Limb (tissue), 2 donors: ENCODE measurements at regions not wholly inside any gene's neighbourhood (a gene's known extent, or its start where the extent isn't known, plus 50 kb on each side); places are given as distances from the start of the nearest gene placed in this dataset.
"Not testable (repeated sequence)": the region's sequence is repeated elsewhere in the genome, so short reads cannot be mapped to it uniquely, and the experiment has no call there.

Source experiments
- DNase-seq, 2 donors: peaks; one replicate each; pipeline ENCODE4 v3.0.0-alpha.2; 2016; ENCODE audit errors: extremely low spot score in 2 of 2

DNA sequence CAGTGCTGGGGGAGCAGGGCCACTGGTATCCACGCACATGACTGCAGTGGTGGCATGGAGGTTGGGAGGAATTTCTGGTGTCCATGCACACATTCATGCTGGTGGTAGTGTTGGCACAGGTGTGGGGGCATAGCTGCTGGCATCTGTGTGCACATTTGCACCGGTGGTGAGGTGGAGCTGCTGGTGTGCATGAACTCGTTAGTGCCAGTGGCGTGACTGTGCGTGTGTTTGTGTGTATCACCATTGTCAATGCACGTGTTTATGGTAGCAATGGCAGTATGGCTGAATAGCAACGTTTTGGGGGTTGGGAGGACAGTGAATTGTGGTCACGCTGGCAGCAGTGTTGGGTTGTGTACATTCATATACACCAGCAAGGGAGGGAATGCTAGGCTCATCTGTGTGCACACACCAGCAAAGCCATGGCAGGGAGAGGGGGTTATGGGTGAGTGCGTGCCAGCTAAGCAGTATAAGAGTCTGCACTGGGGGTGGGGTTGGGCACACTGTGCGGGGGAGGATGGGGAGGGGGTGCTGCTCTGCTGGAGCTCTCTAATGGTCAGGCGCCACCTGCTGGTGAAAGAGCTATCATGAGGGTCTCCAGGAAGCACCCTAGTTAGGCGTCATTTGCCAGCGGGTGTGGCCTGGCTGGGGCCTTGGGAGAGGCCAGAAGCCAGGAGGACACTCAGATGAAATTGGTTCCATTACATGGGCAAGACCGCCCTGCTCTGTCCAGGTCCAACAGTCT, 626.1 kb upstream of the ID4 start:
- peak in 1 of 2 donors; percentile 30 for DNase-seq

GRCh38 chr6:19214231-19214630, 622.9 kb upstream of the ID4 start:
- no peak for DNase-seq

DNA sequence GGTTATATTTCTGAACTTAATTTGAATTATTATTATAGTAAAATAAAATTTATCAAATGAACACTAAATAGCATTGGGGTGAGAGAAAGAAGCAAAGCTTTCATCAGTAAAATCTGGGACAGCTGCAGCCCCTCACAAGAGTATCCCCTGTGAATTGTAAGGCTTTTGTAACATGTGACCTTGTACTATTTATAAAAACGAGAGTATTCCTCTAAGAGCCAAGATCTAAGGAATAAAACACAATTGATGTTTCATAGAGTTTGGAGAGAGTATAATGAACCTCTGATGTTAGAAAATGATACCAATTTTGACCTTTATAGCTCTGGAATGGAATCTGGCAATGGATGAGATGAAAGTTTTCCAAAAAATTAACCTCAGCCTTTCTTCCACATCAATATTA, 617.2 kb upstream of the ID4 start:
- no peak for DNase-seq

DNA sequence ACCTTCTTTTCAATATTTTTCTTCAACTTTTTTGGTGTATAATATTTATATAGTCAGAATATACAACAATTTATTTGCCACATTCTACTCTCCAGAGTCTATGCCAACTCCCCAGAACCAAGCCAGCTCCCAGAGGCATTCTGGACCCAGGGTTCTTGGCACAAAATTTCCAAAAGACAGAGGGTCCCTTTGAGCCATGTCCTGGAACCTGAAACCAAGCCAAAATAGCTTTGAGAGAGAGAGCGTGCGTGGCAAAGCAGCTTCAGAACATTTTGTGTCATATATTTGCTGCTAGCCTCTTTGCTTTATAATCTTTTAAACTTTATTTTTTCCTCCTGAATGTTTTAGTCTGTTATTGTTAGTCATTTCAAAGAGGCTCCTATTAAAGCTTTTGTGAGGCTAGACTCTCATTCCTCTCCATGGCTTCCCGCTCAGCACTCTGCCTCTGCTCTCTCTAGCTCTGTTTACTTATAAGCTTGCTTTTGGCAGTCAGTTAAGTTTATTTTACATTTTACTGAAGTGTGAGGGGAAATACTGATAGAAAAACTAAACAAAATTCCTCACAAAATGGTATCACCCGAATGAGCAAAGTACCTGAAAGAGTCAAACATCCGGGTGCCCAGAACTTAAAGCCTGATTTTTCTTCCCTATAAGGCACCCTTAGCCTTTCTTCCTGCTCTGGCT, 605.1 kb upstream of the ID4 start:
- DNase-seq, result no peak

GRCh38 chr6:19245656-19246055, 591.5 kb upstream of the ID4 start:
- no peak for DNase-seq

GRCh38 chr6:19247181-19247580, 590.0 kb upstream of the ID4 start:
- DNase-seq, result not testable (repeated sequence)

- DNase-seq, result not testable (repeated sequence)
Measured at GRCh38 chr6:19256123-19256522, 581.0 kb upstream of the ID4 start.

DNA sequence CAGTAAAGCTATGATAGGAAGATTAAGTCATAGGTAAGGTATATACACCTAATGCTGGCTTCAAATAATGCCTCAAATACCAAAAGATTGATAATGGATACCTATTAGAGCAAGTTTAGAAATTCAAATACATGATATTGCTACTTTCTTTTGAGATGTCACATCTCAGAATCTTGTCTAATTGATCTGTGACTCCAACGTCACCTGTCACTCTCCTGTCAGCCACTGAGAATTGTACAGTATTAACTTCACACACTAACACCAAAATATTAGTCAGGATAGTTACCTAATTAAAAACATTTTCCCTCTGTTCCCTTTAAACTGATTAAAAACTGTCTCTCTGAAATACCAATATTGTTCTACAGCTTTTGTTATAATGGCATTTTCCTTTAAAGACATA, 575.5 kb upstream of the ID4 start:
- DNase-seq, result no peak

- no peak for DNase-seq
Measured at GRCh38 chr6:19268117-19268516, 569.1 kb upstream of the ID4 start.

GRCh38 chr6:19268718-19269117, 568.5 kb upstream of the ID4 start:
- DNase-seq, result no peak

GRCh38 chr6:19269341-19269898, 567.8 kb upstream of the ID4 start:
- DNase-seq, result no peak

- DNase-seq, result no peak
Measured at GRCh38 chr6:19270616-19271015, 566.6 kb upstream of the ID4 start.

DNA sequence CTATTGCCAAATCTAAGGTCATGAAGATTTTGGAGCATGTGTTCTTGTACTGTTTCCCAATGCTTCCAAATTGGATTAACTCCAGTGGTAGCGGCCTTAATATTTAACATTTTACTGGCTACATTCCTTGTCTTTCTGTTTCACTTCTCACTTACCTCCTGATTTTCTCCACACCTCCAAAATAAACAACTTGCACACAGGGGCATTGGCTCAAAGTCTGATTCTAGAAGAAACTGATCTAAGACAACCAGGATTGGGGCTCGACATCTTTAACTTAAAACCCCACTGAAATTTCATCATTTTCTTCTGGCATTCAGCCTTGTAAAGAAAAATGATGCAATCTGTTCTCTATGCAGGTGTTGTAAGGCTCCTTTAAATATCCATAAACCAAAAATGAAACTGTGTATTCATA, 557.9 kb upstream of the ID4 start:
- no peak for DNase-seq

DNA sequence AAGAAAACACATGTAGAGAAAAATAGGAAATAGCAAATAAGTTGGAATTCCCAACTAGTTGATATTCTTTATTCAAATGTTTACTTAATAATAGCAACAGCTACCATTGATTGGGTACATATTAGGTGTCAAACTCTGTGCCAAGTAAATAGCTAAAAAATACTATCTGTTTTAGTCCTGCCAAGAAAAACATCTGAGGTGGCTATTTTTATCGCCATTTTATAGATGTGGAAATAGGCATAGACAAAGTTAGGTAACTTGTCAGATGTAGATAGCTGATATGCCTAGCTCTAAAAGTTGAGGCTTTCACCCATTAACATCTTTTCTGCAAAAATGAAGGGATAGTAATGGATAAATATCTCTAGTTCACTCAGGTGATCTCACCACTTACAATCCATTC, 549.2 kb upstream of the ID4 start:
- no peak for DNase-seq

- no peak for DNase-seq
Measured at GRCh38 chr6:19289457-19289856, 547.7 kb upstream of the ID4 start.

- DNase-seq, result no peak
Measured at GRCh38 chr6:19297880-19298279, 539.3 kb upstream of the ID4 start.

DNA sequence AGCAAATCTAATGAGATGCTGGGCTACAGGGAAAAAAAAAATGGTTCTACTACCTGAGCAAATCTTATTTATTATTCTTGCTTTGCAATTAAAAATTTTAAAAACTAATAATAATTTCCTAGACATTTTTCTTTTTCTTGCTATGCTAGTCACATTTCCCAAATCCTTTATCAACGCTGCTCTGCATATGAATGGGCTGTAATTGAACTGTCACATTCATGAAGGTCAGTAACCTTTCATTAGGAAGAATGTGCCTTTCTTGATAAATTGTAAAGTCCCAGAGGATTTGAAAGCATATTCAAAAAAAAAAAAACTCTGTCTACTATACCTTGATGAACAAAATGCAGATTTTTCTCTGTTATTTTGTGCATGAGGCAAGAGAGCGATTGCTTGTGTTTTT, 538.7 kb upstream of the ID4 start:
- no peak for DNase-seq

- DNase-seq, result no peak
Measured at GRCh38 chr6:19299129-19299528, 538.0 kb upstream of the ID4 start.

DNA sequence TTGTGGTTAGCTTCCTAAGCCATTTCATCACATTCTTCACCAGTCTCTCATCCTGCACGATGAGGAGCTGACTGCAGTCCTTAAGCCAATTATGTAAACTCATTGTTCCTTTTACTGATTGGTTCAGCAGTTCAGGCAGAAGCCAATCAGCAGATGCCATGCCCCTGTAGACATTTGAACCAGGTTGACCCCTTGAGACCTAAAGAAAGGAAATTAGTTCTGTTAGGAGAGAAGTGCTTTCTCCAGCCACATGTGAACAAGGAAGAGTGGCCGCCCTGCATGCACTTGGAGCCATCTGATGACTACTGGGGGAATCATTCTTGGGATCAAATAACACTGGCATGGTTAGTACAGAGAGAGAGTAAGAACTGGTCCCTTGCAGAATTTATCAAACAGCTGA, 535.2 kb upstream of the ID4 start:
- DNase-seq, result no peak

DNA sequence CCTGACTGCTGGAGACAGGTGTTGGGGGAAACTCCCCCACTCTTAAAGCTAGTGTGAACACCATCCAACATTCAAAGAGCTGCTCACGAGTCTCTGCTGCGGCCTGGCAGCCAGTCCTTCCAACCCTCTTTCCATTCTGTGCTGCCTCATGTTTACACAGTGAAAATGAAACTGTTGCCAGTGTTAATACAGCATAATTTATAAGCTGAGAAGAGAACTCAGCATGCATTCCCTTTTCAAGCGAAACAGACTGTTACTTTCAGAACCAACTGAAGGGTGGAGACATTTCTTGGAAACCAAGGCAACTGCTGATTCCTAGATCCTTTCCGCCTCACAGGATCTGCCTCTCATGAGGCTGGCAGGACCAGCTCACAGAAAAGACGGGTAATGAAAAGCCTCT, 533.8 kb upstream of the ID4 start:
- peak in 1 of 2 donors; percentile 51 for DNase-seq

DNA sequence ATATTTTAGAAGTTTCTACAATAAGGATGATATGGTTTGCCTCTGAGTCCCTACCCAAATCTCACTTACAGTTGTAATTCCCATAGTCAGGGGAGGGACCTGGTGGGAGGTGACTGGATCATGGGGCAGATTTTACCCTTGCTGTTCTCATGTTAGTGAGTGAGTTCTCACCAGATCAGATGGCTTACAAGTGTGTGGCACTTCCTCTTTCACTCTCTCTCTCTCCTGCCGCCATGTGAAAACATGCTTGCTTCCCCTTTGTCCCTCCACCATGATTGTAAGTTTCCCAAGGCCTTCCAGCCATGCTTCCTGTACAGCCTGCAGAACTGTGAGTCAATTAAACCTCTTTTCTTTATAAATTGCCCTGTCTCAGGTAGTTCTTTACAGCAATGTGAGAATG, 527.5 kb upstream of the ID4 start:
- no peak for DNase-seq

- no peak for DNase-seq
Measured at GRCh38 chr6:19311786-19312185, 525.4 kb upstream of the ID4 start.
